HFFc6 (cell line): ENCODE measurements at regions not wholly inside any gene's neighbourhood (a gene's known extent, or its start where the extent isn't known, plus 50 kb on each side); places are given as distances from the start of the nearest gene placed in this dataset.
"Not testable (repeated sequence)": the region's sequence is repeated elsewhere in the genome, so short reads cannot be mapped to it uniquely, and the experiment has no call there.

ENCODE experiments used
- DNase-seq: peaks from one replicate; pipeline ENCODE4 v3.0.0-alpha.2; 2018
- H3K27ac Mint-ChIP-seq: 2 replicates; pipeline ENCODE4 v1.8.0; 2020; ENCODE audit warnings: mild to moderate bottlenecking, mixed read lengths
- H3K27me3 Mint-ChIP-seq: 2 replicates; pipeline ENCODE4 v1.8.0; 2021; ENCODE audit warnings: mild to moderate bottlenecking, moderate library complexity, mixed read lengths; ENCODE audit not compliant: insufficient read depth
- H3K36me3 Mint-ChIP-seq: 2 replicates; pipeline ENCODE4 v1.8.0; 2021; ENCODE audit warnings: low read depth, mixed read lengths
- H3K4me1 Mint-ChIP-seq: 2 replicates; pipeline ENCODE4 v1.8.0; 2020; ENCODE audit warnings: low read depth, mixed read lengths
- H3K4me3 Mint-ChIP-seq: 2 replicates; pipeline ENCODE4 v1.8.0; 2020; ENCODE audit warnings: mild to moderate bottlenecking, moderate library complexity, mixed read lengths
- H3K9me3 Mint-ChIP-seq: 2 replicates; pipeline ENCODE4 v1.8.0; 2020; ENCODE audit warnings: mild to moderate bottlenecking, mixed read lengths
- CTCF ChIP-seq: fragments of 200-600 bp; sonication (generic); IDR thresholded peaks from 2 replicates; pipeline ENCODE4 v1.5.0; 2021; ENCODE audit warnings: antibody characterized with exemption, mild to moderate bottlenecking

- Mint-ChIP-seq H3K4me1 (no peaks in the 10 kb centered on the region), H3K36me3 (no peaks in the 10 kb centered on the region; the same call in 1 of the 2 replicates), H3K4me3 (no peak overlapping the region), H3K27me3 (no peaks in the 10 kb centered on the region), H3K27ac (no peak overlapping the region), H3K9me3 (peaks cover 7% of the 10 kb centered on the region)
- DNase-seq, result no peak
- no peak for TF ChIP-seq CTCF
Measured at GRCh38 chr11:50178737-50179136, 146.1 kb downstream of the OR4C45 start.

- H3K4me3 Mint-ChIP-seq, result no peak overlapping the region
- no peaks in the 10 kb centered on the region for H3K4me1 Mint-ChIP-seq
- H3K27me3 Mint-ChIP-seq, result no peaks in the 10 kb centered on the region
- H3K9me3 Mint-ChIP-seq, result peaks cover 31% of the 10 kb centered on the region
- no peak for TF ChIP-seq CTCF
- no peak for DNase-seq
- H3K27ac Mint-ChIP-seq, result no peak overlapping the region
- H3K36me3 Mint-ChIP-seq, result no peaks in the 10 kb centered on the region; the same call in 1 of the 2 replicates
Measured at GRCh38 chr11:50181334-50181733, 148.7 kb downstream of the OR4C45 start.

- Mint-ChIP-seq H3K27ac (no peak overlapping the region), H3K4me3 (no peak overlapping the region), H3K36me3 (no peaks in the 10 kb centered on the region; the same call in 1 of the 2 replicates), H3K4me1 (no peaks in the 10 kb centered on the region), H3K27me3 (no peaks in the 10 kb centered on the region), H3K9me3 (peaks cover 35% of the 10 kb centered on the region)
- TF ChIP-seq CTCF, result no peak
- DNase-seq, result no peak
Measured at GRCh38 chr11:50182486-50182885, 149.8 kb downstream of the OR4C45 start.

- not testable (repeated sequence) for H3K4me1 Mint-ChIP-seq, H3K4me3 Mint-ChIP-seq, H3K27me3 Mint-ChIP-seq, H3K36me3 Mint-ChIP-seq, H3K27ac Mint-ChIP-seq, DNase-seq
- peaks cover 35% of the 10 kb centered on the region for H3K9me3 Mint-ChIP-seq
Measured at GRCh38 chr11:50183170-50183569, 150.5 kb downstream of the OR4C45 start.

GRCh38 chr11:50186146-50186545 is 153.5 kb downstream of the OR4C45 start:
- DNase-seq, result no peak
- H3K9me3 Mint-ChIP-seq, result peaks cover 39% of the 10 kb centered on the region
- no peak for TF ChIP-seq CTCF
- H3K4me1 Mint-ChIP-seq, result no peaks in the 10 kb centered on the region
- H3K27me3 Mint-ChIP-seq, result no peaks in the 10 kb centered on the region
- H3K4me3 Mint-ChIP-seq, result no peak overlapping the region
- no peaks in the 10 kb centered on the region for H3K36me3 Mint-ChIP-seq
- no peak overlapping the region for H3K27ac Mint-ChIP-seq

GRCh38 chr11:50187220-50187619 is 154.5 kb downstream of the OR4C45 start:
- Mint-ChIP-seq H3K4me1 (no peaks in the 10 kb centered on the region), H3K27ac (no peak overlapping the region), H3K27me3 (no peaks in the 10 kb centered on the region), H3K4me3 (no peak overlapping the region), H3K36me3 (no peaks in the 10 kb centered on the region), H3K9me3 (peaks cover 49% of the 10 kb centered on the region)
- TF ChIP-seq CTCF, result no peak
- DNase-seq, result no peak
